Transverse colon (tissue), 4 donors: ENCODE measurements at regions not wholly inside any gene's neighbourhood (a gene's known extent, or its start where the extent isn't known, plus 50 kb on each side); places are given as distances from the start of the nearest gene placed in this dataset.

Experiments
- POLR2A ChIP-seq: fragments of 450-650 bp; IDR thresholded peaks from one replicate; pipeline ENCODE4 v1.6.1; 2016; ENCODE audit warnings: antibody characterized with exemption, mild to moderate bottlenecking, moderate library complexity
- POLR2AphosphoS5 ChIP-seq, 3 donors: sonication (generic); formaldehyde crosslinking; IDR thresholded peaks; one replicate each; pipeline ENCODE4 v1.6.1; 2016; ENCODE audit warnings: antibody characterized with exemption in 3 of 3
- TF ChIP-seq, protein P1 (sequence below), 5 experiments: fragments of 200-600 bp in 3 of 5; fragments of 450-650 bp in 2 of 5; sonication (generic) in 3 of 5; IDR thresholded peaks; 1 replicate in 2 of 5; 2 replicates in 3 of 5; pipeline ENCODE4 v1.5.1; 2016 to 2017; ENCODE audit warnings: antibody characterized with exemption in 5 of 5, inconsistent platforms in 3 of 5, mild to moderate bottlenecking in 2 of 5, moderate library complexity in 1 of 5

DNA sequence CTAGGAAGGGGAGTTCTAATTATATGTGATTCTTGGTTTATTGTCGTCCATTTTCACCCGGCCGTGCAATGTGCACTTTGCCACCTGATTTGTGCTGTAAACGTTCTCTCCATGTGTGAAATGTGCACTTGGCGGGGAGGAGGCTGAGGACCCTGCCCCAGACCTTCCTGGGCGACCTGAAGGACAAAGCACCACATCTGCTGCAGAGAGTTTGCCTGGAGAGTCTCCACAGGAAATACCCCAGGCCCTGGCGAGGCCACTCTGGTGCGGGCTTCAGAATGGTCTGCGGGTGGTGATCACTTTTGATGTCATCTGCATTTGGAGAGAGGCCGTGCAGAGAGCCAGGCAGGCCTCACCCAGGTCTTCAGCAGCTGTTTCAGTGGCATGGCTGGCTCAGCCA, 224.7 kb downstream of the BRD1 start:
- no peak for TF ChIP-seq POLR2A
- TF ChIP-seq, protein P1, sequence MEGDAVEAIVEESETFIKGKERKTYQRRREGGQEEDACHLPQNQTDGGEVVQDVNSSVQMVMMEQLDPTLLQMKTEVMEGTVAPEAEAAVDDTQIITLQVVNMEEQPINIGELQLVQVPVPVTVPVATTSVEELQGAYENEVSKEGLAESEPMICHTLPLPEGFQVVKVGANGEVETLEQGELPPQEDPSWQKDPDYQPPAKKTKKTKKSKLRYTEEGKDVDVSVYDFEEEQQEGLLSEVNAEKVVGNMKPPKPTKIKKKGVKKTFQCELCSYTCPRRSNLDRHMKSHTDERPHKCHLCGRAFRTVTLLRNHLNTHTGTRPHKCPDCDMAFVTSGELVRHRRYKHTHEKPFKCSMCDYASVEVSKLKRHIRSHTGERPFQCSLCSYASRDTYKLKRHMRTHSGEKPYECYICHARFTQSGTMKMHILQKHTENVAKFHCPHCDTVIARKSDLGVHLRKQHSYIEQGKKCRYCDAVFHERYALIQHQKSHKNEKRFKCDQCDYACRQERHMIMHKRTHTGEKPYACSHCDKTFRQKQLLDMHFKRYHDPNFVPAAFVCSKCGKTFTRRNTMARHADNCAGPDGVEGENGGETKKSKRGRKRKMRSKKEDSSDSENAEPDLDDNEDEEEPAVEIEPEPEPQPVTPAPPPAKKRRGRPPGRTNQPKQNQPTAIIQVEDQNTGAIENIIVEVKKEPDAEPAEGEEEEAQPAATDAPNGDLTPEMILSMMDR (IDR thresholded peaks at IDR 0.05): no peak
- no peak for TF ChIP-seq POLR2AphosphoS5 (IDR thresholded peaks at IDR 0.05)
